K562 (cell line): ENCODE measurements at regions not wholly inside any gene's neighbourhood (a gene's known extent, or its start where the extent isn't known, plus 50 kb on each side); places are given as distances from the start of the nearest gene placed in this dataset.

Source experiments
- ATAC-seq: fragments of 200-7000 bp; cut with Tn5 transposase; 3 replicates; pipeline ENCODE4 v1.9.1; 2020; ENCODE audit warnings: moderate library complexity
- BruUV-seq: library from RNA; stranded (reverse); fragments of 400-500 nt; replicated peaks from 2 replicates; lab custom pipeline; 2021; lab: Mats Ljungman, UMichigan
- CTCF ChIA-PET: fragments of 300-600 bp; formaldehyde crosslinking; extraction: SDS; loops from one replicate; lab custom pipeline; 2021; ENCODE audit warnings: low intra/inter-chr PET ratio; lab: Yijun Ruan, JAX
- POLR2A ChIA-PET: fragments of 300-600, 350-650 bp; sonication (Branson Sonifier 250); formaldehyde crosslinking; extraction: SDS; loops from one replicate; lab custom pipeline; 2021; ENCODE audit warnings: antibody characterized with exemption, inconsistent platforms; lab: Yijun Ruan, JAX
- DNase-seq, 4 experiments: peaks; one replicate each; pipeline versions ENCODE4 v3.0.0 to v3.0.0-alpha.2; 2011 to 2018; ENCODE audit warnings: low spot score in 3 of 4, mixed read lengths in 3 of 4; ENCODE audit errors: extremely low read depth in 1 of 4
- FAIRE-seq: peaks from 2 replicates; lab custom pipeline; 2011; peaks lifted over from hg19 to GRCh38; lab: Jason Lieb, UNC
- H2AFZ ChIP-seq: 2 replicates; pipeline ENCODE4 v1.6.0; 2011; ENCODE audit warnings: low read depth, low read length, control low read depth, inconsistent platforms
- H3K27ac ChIP-seq: fragments of 200-600 bp; 3 replicates; pipeline ENCODE4 v1.8.0; 2011; ENCODE audit warnings: low read depth, mild to moderate bottlenecking, control low read depth, inconsistent platforms, low read length, moderate library complexity, mixed read lengths; ENCODE audit errors: extremely low read depth
- H3K27me3 ChIP-seq, 2 experiments: fragments of 300-600 bp in 1 of 2; 2 replicates in 1 of 2; 3 replicates in 1 of 2; pipeline versions ENCODE4 v1.6.0 to v1.8.0; 2011; ENCODE audit warnings: inconsistent platforms in 2 of 2, low read length in 2 of 2, mild to moderate bottlenecking in 1 of 2, mixed read lengths in 1 of 2, moderate library complexity in 1 of 2; ENCODE audit not compliant: control insufficient read depth in 2 of 2, insufficient read depth in 2 of 2
- H3K36me3 ChIP-seq: fragments of 300-600 bp; 3 replicates; pipeline ENCODE4 v1.8.0; 2011; ENCODE audit warnings: mild to moderate bottlenecking, low read length, inconsistent platforms; ENCODE audit not compliant: control insufficient read depth, insufficient read depth
- H3K4me1 ChIP-seq, 2 experiments: fragments of 200-600 bp in 1 of 2; replicated peaks in 1 of 2; 2 replicates in 1 of 2; 3 replicates in 1 of 2; pipeline versions ENCODE4 v1.5.1 to v1.8.0; 2011; ENCODE audit warnings: inconsistent platforms in 2 of 2, low read length in 2 of 2, mild to moderate bottlenecking in 1 of 2, mixed read lengths in 1 of 2, moderate library complexity in 1 of 2; ENCODE audit not compliant: control insufficient read depth in 2 of 2, insufficient read depth in 2 of 2
- H3K4me2 ChIP-seq: 2 replicates; pipeline ENCODE4 v1.6.1; 2011; ENCODE audit warnings: low read length, control low read depth, inconsistent platforms, mixed read lengths; ENCODE audit not compliant: insufficient read depth
- H3K4me3 ChIP-seq: fragments of 200-600 bp; sonication (generic), shearing (Covaris generic); 2 replicates; pipeline ENCODE4 v1.5.1; 2016; ENCODE audit warnings: control low read depth, inconsistent platforms
- H3K79me2 ChIP-seq: fragments of 200-600 bp; 3 replicates; pipeline ENCODE4 v1.8.0; 2011; ENCODE audit warnings: low read length, inconsistent platforms; ENCODE audit not compliant: control insufficient read depth, insufficient read depth
- H3K9ac ChIP-seq, 2 experiments: 2 replicates each; pipeline versions ENCODE4 v1.6.0 to v1.6.1; 2011; ENCODE audit warnings: low read depth in 2 of 2, low read length in 2 of 2, control low read depth in 1 of 2, inconsistent platforms in 1 of 2, mild to moderate bottlenecking in 1 of 2, mixed read lengths in 1 of 2; ENCODE audit not compliant: insufficient read depth in 1 of 2
- H3K9me1 ChIP-seq: one replicate; pipeline ENCODE4 v1.6.0; 2011; ENCODE audit warnings: inconsistent platforms, mild to moderate bottlenecking, low read length, moderate library complexity; ENCODE audit not compliant: control insufficient read depth, insufficient read depth
- H3K9me3 ChIP-seq: replicated peaks from 2 replicates; pipeline ENCODE4 v1.5.1; 2011; ENCODE audit warnings: low read depth, low read length, inconsistent platforms; ENCODE audit not compliant: control insufficient read depth, insufficient read depth
- H4K20me1 ChIP-seq: replicated peaks from 2 replicates; pipeline ENCODE4 v1.6.1; 2011; ENCODE audit warnings: low read length, inconsistent platforms, mixed read lengths; ENCODE audit not compliant: control insufficient read depth, insufficient read depth
- GMEB1 ChIP-seq: fragments of 250-450 bp; sonication (Bioruptor Pico); IDR thresholded peaks from 2 replicates; pipeline ENCODE4 v1.4.0; 2020; ENCODE audit warnings: mild to moderate bottlenecking
- MAZ ChIP-seq, 2 experiments: fragments of 450-650 bp in 1 of 2; sonication (generic) in 1 of 2; formaldehyde crosslinking; IDR thresholded peaks in 1 of 2; conservative IDR thresholded peaks in 1 of 2; 2 replicates each; pipeline versions ENCODE4 v1.4.0 to v1.5.0; 2020; ENCODE audit warnings: mild to moderate bottlenecking in 1 of 2, missing genetic modification reagents in 1 of 2
- MYC ChIP-seq, 2 experiments: fragments of 250-450 bp in 1 of 2; sonication (Bioruptor Pico) in 1 of 2; IDR thresholded peaks; 2 replicates each; pipeline versions ENCODE4 v1.5.1 to v1.6.1; 2012 to 2021; ENCODE audit warnings: low read depth in 2 of 2, borderline replicate concordance in 1 of 2, improper control_type of control experiment in 1 of 2, low read length in 1 of 2, mild to moderate bottlenecking in 1 of 2, moderate library complexity in 1 of 2
- PTBP1 ChIP-seq: fragments of 200-400 bp; formaldehyde crosslinking; IDR thresholded peaks from 2 replicates; pipeline ENCODE4 v1.6.1; 2017; ENCODE audit warnings: low read depth, low read length
- TSC22D4 ChIP-seq: fragments of 450-650 bp; IDR thresholded peaks from 2 replicates; pipeline ENCODE4 v1.6.1; 2016; ENCODE audit warnings: missing genetic modification characterization, missing biosample characterization, control low read depth
- ZBTB12 ChIP-seq: fragments of 250-450 bp; sonication (Bioruptor Pico); IDR thresholded peaks from 2 replicates; pipeline ENCODE4 v1.4.0; 2020
- ZNF146 ChIP-seq: IDR thresholded peaks from one replicate; pipeline ENCODE4 v1.6.1; 2018; ENCODE audit warnings: missing compliant biosample characterization; ENCODE audit not compliant: unreplicated experiment
- ZNF407 ChIP-seq: fragments of 450-650 bp; IDR thresholded peaks from 2 replicates; pipeline ENCODE4 v1.6.1; 2016; ENCODE audit warnings: low read depth
- ZNF445 ChIP-seq: fragments of 250-450 bp; sonication (Bioruptor Pico); IDR thresholded peaks from 2 replicates; pipeline ENCODE4 v1.4.0; 2020; ENCODE audit warnings: low read depth, mild to moderate bottlenecking, moderate library complexity
- ZNF551 ChIP-seq: fragments of 250-450 bp; sonication (Bioruptor Pico); IDR thresholded peaks from 2 replicates; pipeline ENCODE4 v1.5.0; 2021; ENCODE audit warnings: mild to moderate bottlenecking, moderate library complexity
- ZNF766 ChIP-seq: fragments of 200-800 bp; sonication (Bioruptor generic); conservative IDR thresholded peaks from 2 replicates; pipeline ENCODE4 v1.6.1; 2016; ENCODE audit warnings: missing genetic modification characterization, missing compliant biosample characterization
- ZNF79 ChIP-seq: fragments of 250-450 bp; sonication (Bioruptor Pico); IDR thresholded peaks from 2 replicates; pipeline ENCODE4 v1.4.0; 2020; ENCODE audit warnings: low read depth, mild to moderate bottlenecking, moderate library complexity
- WGBS: fragments of 100-300 bp; shearing (Covaris generic); methylation state at CpG from one replicate; pipeline ENCODE4 v1.1.6; 2016; ENCODE audit warnings: low coverage, mixed read lengths; ENCODE audit not compliant: insufficient coverage; ENCODE audit errors: missing lambda C conversion rate; 5-methylcytosine and 5-hydroxymethylcytosine counted together
- in situ Hi-C: fragments of 300-500 bp; cut with MboI; formaldehyde crosslinking; loops from 4 replicates; pipeline ENCODE4 v1.15.0; 2018; ENCODE audit warnings: inconsistent platforms, mixed read lengths
- intact Hi-C: fragments of 100-400 bp; cut with micrococcal nuclease; formaldehyde crosslinking; loops from 2 replicates; pipeline ENCODE4 v1.14.2; 2022

- H3K4me3 ChIP-seq = no peak overlapping the region
- in situ Hi-C loops = no loop called here
- H3K9me3 ChIP-seq = no peaks in the 10 kb centered on the region; the same call in 1 of the 2 replicates
- ATAC-seq (no peak), FAIRE-seq (no peak), DNase-seq (no peak)
- H3K27ac ChIP-seq = no peak overlapping the region
- 0% methylated on average over 1 of the region's 1 CpG for WGBS
- H3K9ac ChIP-seq = no peak overlapping the region
- no peak overlapping the region for H3K4me2 ChIP-seq
- CTCF ChIA-PET = no interaction called here
- H3K27me3 ChIP-seq = no peaks in the 10 kb centered on the region; a peak in 1 of 5 replicates
- no peak overlapping the region for H2AFZ ChIP-seq
- POLR2A ChIA-PET = interaction anchor here (0.6 kb wide), 1 partner anchor 372 kb away, joined by 3 read pairs; no protein-coding TSS in a partner anchor
- H4K20me1 ChIP-seq = no peaks in the 10 kb centered on the region
- intact Hi-C loops = no loop called here
- H3K4me1 ChIP-seq = no peaks in the 10 kb centered on the region
- no peaks in the 10 kb centered on the region for H3K9me1 ChIP-seq
- no peaks in the 10 kb centered on the region for H3K79me2 ChIP-seq
- BruUV-seq = no TSS peak
- no peaks in the 10 kb centered on the region for H3K36me3 ChIP-seq
- TF ChIP-seq ZNF146 (CRISPR knock-in tag) = no peak
- no peak for TF ChIP-seq ZBTB12
- TF ChIP-seq ZNF79 (CRISPR knock-in tag) = no peak
- TF ChIP-seq ZNF766 (CRISPR knock-in tag) = no peak
- no peak for TF ChIP-seq ZNF445 (CRISPR knock-in tag)
- no peak for TF ChIP-seq ZNF551 (CRISPR knock-in tag)
- no peak for TF ChIP-seq MAZ (CRISPR knock-in tag; conservative IDR thresholded peaks at IDR 0.05 in 1 of 2, IDR thresholded peaks at IDR 0.05 in 1 of 2)
- TF ChIP-seq GMEB1 (CRISPR knock-in tag) = no peak
- TF ChIP-seq MYC (IDR thresholded peaks at IDR 0.05; ENCODE audit: low read depth, low read length) = no peak
- TF ChIP-seq MYC (CRISPR knock-in tag; IDR thresholded peaks at IDR 0.05; ENCODE audit: borderline replicate concordance, low read depth) = no peak
- no peak for TF ChIP-seq PTBP1
- no peak for TF ChIP-seq TSC22D4 (tag)
- TF ChIP-seq ZNF407 = no peak
These were observed 97.8 kb upstream of the ZBED5 start for GRCh38 chr11:10955616-10956015.
